GM12878 (cell line): ENCODE measurements at regions not wholly inside any gene's neighbourhood (a gene's known extent, or its start where the extent isn't known, plus 50 kb on each side); places are given as distances from the start of the nearest gene placed in this dataset.

Experiments used
- ASH2L ChIP-seq: fragments of 300-600, 200-600 bp; sonication (generic); IDR thresholded peaks from 2 replicates; pipeline ENCODE4 v1.6.1; 2017; ENCODE audit warnings: low read depth, mild to moderate bottlenecking, borderline replicate concordance
- CHD1 ChIP-seq: IDR thresholded peaks from 2 replicates; pipeline ENCODE4 v1.6.1; 2012; ENCODE audit warnings: low read depth, low read length, improper control_type of control experiment
- ZBTB40 ChIP-seq: fragments of 450-650 bp; IDR thresholded peaks from 2 replicates; pipeline ENCODE4 v1.6.1; 2016; ENCODE audit warnings: mild to moderate bottlenecking, moderate library complexity, borderline replicate concordance
- ZNF217 ChIP-seq: fragments of 450-650 bp; IDR thresholded peaks from 2 replicates; pipeline ENCODE4 v1.6.1; 2017; ENCODE audit warnings: antibody characterized with exemption, mild to moderate bottlenecking
- TF ChIP-seq, protein P1 (sequence below): fragments of 150-350 bp; IDR thresholded peaks from 2 replicates; pipeline ENCODE4 v1.6.1; 2014; ENCODE audit warnings: mild to moderate bottlenecking, low read depth, low read length

DNA sequence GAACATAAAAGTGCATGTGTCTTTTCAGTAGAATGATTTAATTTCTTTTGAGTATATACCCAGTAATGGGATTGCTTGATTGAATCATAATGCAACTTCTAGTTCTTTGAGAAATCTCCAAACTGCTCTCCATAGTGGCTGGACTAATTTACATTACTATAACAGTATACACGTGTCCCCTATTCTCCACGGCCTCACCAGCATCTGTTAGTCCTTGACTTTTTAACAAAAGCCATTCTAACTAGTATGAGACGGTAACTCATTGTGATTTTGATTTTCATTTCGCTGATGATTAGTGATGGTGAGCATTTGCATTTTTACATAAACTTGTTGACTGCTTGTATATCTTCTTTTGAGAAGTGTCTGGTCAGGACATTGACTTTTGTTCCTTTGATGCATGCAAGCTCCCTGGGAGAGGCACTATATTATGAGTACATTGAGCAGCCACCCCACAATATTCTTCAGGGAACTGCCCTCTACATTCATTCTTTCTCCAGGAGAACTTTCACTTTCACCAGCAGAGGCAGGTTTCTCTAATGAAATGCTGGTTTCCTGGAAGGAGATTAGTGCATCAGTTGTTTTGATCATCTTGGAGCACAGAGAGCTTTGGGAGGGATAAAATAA is 51.9 kb upstream of the LPGAT1 start (continued):
- TF ChIP-seq ZBTB40 (no peak), ZNF217 (no peak), CHD1 (no peak), ASH2L (no peak)
- TF ChIP-seq, protein P1, sequence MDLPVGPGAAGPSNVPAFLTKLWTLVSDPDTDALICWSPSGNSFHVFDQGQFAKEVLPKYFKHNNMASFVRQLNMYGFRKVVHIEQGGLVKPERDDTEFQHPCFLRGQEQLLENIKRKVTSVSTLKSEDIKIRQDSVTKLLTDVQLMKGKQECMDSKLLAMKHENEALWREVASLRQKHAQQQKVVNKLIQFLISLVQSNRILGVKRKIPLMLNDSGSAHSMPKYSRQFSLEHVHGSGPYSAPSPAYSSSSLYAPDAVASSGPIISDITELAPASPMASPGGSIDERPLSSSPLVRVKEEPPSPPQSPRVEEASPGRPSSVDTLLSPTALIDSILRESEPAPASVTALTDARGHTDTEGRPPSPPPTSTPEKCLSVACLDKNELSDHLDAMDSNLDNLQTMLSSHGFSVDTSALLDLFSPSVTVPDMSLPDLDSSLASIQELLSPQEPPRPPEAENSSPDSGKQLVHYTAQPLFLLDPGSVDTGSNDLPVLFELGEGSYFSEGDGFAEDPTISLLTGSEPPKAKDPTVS = no peak
